ENCODE measurements at regions not wholly inside any gene's neighbourhood (a gene's known extent, or its start where the extent isn't known, plus 50 kb on each side); places are given as distances from the start of the nearest gene placed in this dataset.
A peak's percentile ranks its signal among the peaks of the same experiment; 100 is the strongest.
"Not testable (repeated sequence)": the region's sequence is repeated elsewhere in the genome, so short reads cannot be mapped to it uniquely, and the experiment has no call there.

DNA sequence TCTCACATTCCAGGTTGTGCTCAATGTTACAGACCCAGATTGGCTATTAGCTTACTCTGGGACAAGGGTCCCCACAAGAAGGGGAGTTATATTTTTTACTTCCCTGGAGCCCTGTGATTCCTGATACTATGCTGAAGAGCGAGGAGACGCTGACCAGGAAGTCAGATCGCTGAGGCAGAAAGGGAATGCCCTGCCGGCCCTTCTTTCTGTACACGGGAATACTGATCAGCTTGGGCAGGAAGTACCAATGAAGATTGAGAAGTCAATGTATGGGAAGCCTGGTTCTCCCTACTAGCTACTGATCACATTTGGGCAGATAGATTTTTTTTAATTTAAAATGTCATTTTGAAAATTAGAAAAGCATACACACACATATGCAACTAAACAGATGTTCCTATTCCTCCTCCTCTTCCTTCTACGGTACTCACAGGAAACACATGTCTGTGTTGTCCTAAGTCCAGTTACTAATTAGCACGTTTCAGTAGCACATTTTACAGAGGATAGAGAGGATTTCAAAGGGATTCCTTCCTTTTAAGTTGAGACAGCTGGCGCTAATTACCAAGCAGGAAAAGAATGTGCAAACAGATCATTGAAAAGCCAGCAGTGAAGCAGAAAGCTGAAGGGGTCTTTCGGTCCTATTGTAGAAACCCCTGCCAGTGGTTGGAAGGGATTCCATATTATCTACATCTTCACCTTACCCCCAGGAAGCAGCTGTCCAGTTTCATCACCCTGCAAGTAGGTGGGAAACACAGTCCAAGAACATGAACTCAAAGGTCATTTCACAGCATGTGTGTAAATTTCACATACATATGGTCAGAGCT, 292.4 kb downstream of the DUSP6 start:
- H3K27me3 ChIP-seq (replicated peaks in 2 of 5; ENCODE audit: control insufficient read depth in 4 of 5, insufficient read depth in 5 of 5, low read length in 4 of 5) = no peaks in the 10 kb centered on the region
- H3K36me3 ChIP-seq (ENCODE audit: control insufficient read depth in 4 of 4, insufficient read depth in 4 of 4, low read length in 3 of 4) = no peaks in the 10 kb centered on the region
- no peak overlapping the region for H3K27ac ChIP-seq (ENCODE audit: insufficient read depth in 1 of 2, low read depth in 1 of 2, low read length in 2 of 2, poor library complexity in 1 of 2, severe bottlenecking in 2 of 2)
- ChIA-PET CTCF (interaction anchor here (0.5 to 1.0 kb wide), 4 partner anchors 40 to 323 kb away, joined by 3 to 4 read pairs (median 3); no protein-coding TSS in a partner anchor), POLR2A (interaction anchor here (0.7 kb wide), 1 partner anchor 24 kb away, joined by 3 read pairs; no protein-coding TSS in a partner anchor)
- H3K9me3 ChIP-seq (ENCODE audit: control extremely low read depth in 1 of 5, control insufficient read depth in 4 of 5, insufficient read depth in 2 of 5, low read depth in 1 of 5, low read length in 4 of 5) = no peaks in the 10 kb centered on the region
- no peak overlapping the region for H3K4me3 ChIP-seq (ENCODE audit: control insufficient read depth in 1 of 7, extremely low read depth in 1 of 7, insufficient read depth in 4 of 7, low read depth in 2 of 7, low read length in 6 of 7)
- DNase-seq = peak in 1 of 3 donors; percentile 12
- peaks cover 3 to 9% (median 6%) of the 10 kb centered on the region in 4 experiments for H3K4me1 ChIP-seq (ENCODE audit: control extremely low read depth in 1 of 4, control insufficient read depth in 4 of 4, insufficient read depth in 4 of 4, low read length in 3 of 4)
- 69% methylated on average over 7 of the region's 9 CpGs for WGBS (ENCODE audit: insufficient coverage)

DNA sequence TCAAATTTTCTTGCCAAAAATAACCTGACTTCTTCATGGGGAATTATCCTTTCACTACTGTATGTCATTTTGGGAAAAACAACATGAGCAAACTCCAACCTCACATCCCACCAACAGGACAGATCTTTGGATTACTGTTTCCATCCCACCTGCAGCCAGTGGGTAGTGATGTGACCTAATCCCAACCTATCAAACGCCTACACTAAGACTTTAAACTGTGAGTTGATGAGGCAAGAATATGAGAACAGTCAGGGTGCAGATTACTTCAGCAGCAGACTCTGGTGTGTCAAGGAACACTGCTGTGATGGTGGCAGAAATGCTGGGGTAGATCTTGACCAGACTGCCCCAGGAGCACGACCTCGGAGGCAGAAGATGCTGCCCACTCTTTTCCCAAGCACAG, 293.2 kb downstream of the DUSP6 start:
- no peaks in the 10 kb centered on the region for H3K9me3 ChIP-seq (ENCODE audit: control extremely low read depth in 1 of 5, control insufficient read depth in 4 of 5, insufficient read depth in 2 of 5, low read depth in 1 of 5, low read length in 4 of 5)
- H3K4me1 ChIP-seq (ENCODE audit: control extremely low read depth in 1 of 4, control insufficient read depth in 4 of 4, insufficient read depth in 4 of 4, low read length in 3 of 4) = peaks cover 3 to 9% (median 6%) of the 10 kb centered on the region in 4 experiments
- ChIA-PET POLR2A (no interaction called here), CTCF (interaction anchor here (0.6 to 1.0 kb wide), 2 partner anchors 324 to 326 kb away, joined by 3 read pairs; no protein-coding TSS in a partner anchor)
- no peak for DNase-seq
- H3K4me3 ChIP-seq (ENCODE audit: control insufficient read depth in 1 of 7, extremely low read depth in 1 of 7, insufficient read depth in 4 of 7, low read depth in 2 of 7, low read length in 6 of 7) = no peak overlapping the region
- H3K36me3 ChIP-seq (ENCODE audit: control insufficient read depth in 4 of 4, insufficient read depth in 4 of 4, low read length in 3 of 4) = no peaks in the 10 kb centered on the region
- H3K27ac ChIP-seq (ENCODE audit: insufficient read depth in 1 of 2, low read depth in 1 of 2, low read length in 2 of 2, poor library complexity in 1 of 2, severe bottlenecking in 2 of 2) = no peak overlapping the region
- no peaks in the 10 kb centered on the region for H3K27me3 ChIP-seq (replicated peaks in 2 of 5; ENCODE audit: control insufficient read depth in 4 of 5, insufficient read depth in 5 of 5, low read length in 4 of 5)
- 100% methylated on average over 2 of the region's 3 CpGs for WGBS (ENCODE audit: insufficient coverage)

DNA sequence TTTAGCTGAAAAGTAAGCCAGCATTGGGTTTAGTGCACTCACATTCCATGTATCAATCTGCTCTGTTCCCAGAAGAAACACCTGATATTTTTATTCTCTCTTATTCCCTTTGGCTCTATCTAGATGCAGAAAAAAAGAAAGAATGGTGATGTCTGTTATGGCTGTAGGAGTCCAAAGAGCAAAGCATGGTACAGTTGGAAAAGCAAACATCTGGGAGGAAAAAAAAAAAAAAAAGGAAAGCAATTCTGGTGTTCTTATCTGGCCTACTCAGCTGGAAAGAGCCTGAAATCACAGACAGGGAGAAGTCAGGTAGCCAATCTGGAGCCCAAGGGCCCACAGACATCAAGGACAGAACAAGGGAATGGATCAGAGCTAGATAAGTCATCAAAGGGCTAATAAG, 293.9 kb downstream of the DUSP6 start:
- Histone ChIP-seq H3K36me3 (ENCODE audit: control insufficient read depth in 4 of 4, insufficient read depth in 4 of 4, low read length in 3 of 4) (no peaks in the 10 kb centered on the region), H3K27ac (ENCODE audit: insufficient read depth in 1 of 2, low read depth in 1 of 2, low read length in 2 of 2, poor library complexity in 1 of 2, severe bottlenecking in 2 of 2) (no peak overlapping the region), H3K9me3 (ENCODE audit: control extremely low read depth in 1 of 5, control insufficient read depth in 4 of 5, insufficient read depth in 2 of 5, low read depth in 1 of 5, low read length in 4 of 5) (peaks cover 0 to 2% (median 0%) of the 10 kb centered on the region in 5 experiments), H3K27me3 (replicated peaks in 2 of 5; ENCODE audit: control insufficient read depth in 4 of 5, insufficient read depth in 5 of 5, low read length in 4 of 5) (no peaks in the 10 kb centered on the region), H3K4me1 (ENCODE audit: control extremely low read depth in 1 of 4, control insufficient read depth in 4 of 4, insufficient read depth in 4 of 4, low read length in 3 of 4) (peaks cover 3 to 9% (median 6%) of the 10 kb centered on the region in 4 experiments), H3K4me3 (ENCODE audit: control insufficient read depth in 1 of 7, extremely low read depth in 1 of 7, insufficient read depth in 4 of 7, low read depth in 2 of 7, low read length in 6 of 7) (no peak overlapping the region)
- POLR2A ChIA-PET = no interaction called here
- DNase-seq = no peak
- CTCF ChIA-PET = interaction anchor here (0.6 to 0.9 kb wide), 3 partner anchors 12 to 403 kb away, joined by 3 read pairs; no protein-coding TSS in a partner anchor

DNA sequence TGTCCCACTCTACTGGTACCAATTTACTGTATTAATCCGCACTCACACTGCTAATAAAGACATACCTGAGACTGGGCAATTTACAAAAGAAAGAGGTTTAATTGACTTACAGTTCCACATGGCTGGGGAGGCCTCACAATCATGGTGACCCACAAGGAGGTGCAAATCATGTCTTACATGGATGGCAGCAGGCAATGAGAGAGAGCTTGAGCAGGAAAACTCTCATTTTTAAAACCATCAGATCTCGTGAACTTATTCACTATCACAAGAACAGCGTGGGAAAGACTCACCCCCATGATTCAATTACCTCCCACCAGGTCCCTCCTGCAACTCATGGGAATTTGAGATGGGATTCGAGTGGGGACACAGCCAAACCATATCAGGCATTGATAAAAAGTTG, 298.5 kb downstream of the DUSP6 start:
- POLR2A ChIA-PET; H3K36me3 ChIP-seq (ENCODE audit: control insufficient read depth in 4 of 4, insufficient read depth in 4 of 4, low read length in 3 of 4); DNase-seq; H3K27ac ChIP-seq (ENCODE audit: insufficient read depth in 1 of 2, low read depth in 1 of 2, low read length in 2 of 2, poor library complexity in 1 of 2, severe bottlenecking in 2 of 2); H3K27me3 ChIP-seq (replicated peaks in 2 of 5; ENCODE audit: control insufficient read depth in 4 of 5, insufficient read depth in 5 of 5, low read length in 4 of 5); H3K4me1 ChIP-seq (ENCODE audit: control extremely low read depth in 1 of 4, control insufficient read depth in 4 of 4, insufficient read depth in 4 of 4, low read length in 3 of 4); H3K4me3 ChIP-seq (ENCODE audit: control insufficient read depth in 1 of 7, extremely low read depth in 1 of 7, insufficient read depth in 4 of 7, low read depth in 2 of 7, low read length in 6 of 7): not testable (repeated sequence)
- CTCF ChIA-PET = interaction anchor here (1.0 to 5.8 kb wide), 2 partner anchors 191 to 406 kb away, joined by 3 to 59 read pairs; no protein-coding TSS in a partner anchor
- no CpG with 5 or more reads among the region's 4 CpGs for WGBS (ENCODE audit: insufficient coverage)
- peaks cover 0 to 11% (median 3%) of the 10 kb centered on the region in 5 experiments for H3K9me3 ChIP-seq (ENCODE audit: control extremely low read depth in 1 of 5, control insufficient read depth in 4 of 5, insufficient read depth in 2 of 5, low read depth in 1 of 5, low read length in 4 of 5)

- Histone ChIP-seq H3K4me1 (ENCODE audit: control extremely low read depth in 1 of 4, control insufficient read depth in 4 of 4, insufficient read depth in 4 of 4, low read length in 3 of 4) (peaks cover 0 to 2% (median 0%) of the 10 kb centered on the region in 4 experiments), H3K27me3 (replicated peaks in 2 of 5; ENCODE audit: control insufficient read depth in 4 of 5, insufficient read depth in 5 of 5, low read length in 4 of 5) (no peaks in the 10 kb centered on the region), H3K4me3 (ENCODE audit: control insufficient read depth in 1 of 7, extremely low read depth in 1 of 7, insufficient read depth in 4 of 7, low read depth in 2 of 7, low read length in 6 of 7) (no peak overlapping the region), H3K27ac (ENCODE audit: insufficient read depth in 1 of 2, low read depth in 1 of 2, low read length in 2 of 2, poor library complexity in 1 of 2, severe bottlenecking in 2 of 2) (no peak overlapping the region), H3K36me3 (ENCODE audit: control insufficient read depth in 4 of 4, insufficient read depth in 4 of 4, low read length in 3 of 4) (no peaks in the 10 kb centered on the region), H3K9me3 (ENCODE audit: control extremely low read depth in 1 of 5, control insufficient read depth in 4 of 5, insufficient read depth in 2 of 5, low read depth in 1 of 5, low read length in 4 of 5) (peaks cover 0 to 11% (median 3%) of the 10 kb centered on the region in 5 experiments)
- ChIA-PET POLR2A (no interaction called here), CTCF (interaction anchor here (0.9 to 5.8 kb wide), 7 partner anchors 27 to 417 kb away, joined by 3 to 59 read pairs (median 5); partner anchors contain the start of gene DUSP6)
- WGBS (ENCODE audit: insufficient coverage) = 0% methylated on average over 1 of the region's 2 CpGs
- DNase-seq = peak; percentile 70 to 81 (median 76)
These were observed 301.1 kb downstream of the DUSP6 start for GRCh38 chr12:89051065-89051677.

DNA sequence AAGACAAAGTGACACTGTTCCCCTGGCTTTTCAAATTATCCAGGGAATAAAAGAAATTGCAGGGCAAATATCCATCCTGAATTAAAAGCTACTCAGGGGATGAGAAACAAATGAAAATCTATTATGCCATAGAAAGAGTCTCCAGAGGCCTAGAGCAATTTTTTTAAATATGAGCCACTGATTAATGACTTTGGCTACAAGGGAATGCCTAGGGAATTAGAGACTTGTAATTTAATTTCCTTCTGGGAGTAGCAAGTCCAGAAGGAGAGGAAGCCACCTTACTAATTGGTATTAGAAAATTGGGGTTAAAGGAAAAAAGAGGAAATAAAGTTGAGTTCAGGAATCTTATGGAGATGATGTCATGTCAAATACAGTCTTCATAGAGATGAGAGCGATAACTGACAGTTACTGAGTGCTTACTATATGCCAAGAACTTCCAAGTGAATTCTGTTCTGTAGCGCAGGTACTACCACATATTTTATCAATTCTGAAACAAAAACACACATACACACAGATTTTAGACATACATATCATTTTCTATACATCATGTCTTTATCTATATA, 304.4 kb downstream of the DUSP6 start:
- Histone ChIP-seq H3K27me3 (replicated peaks in 2 of 5; ENCODE audit: control insufficient read depth in 4 of 5, insufficient read depth in 5 of 5, low read length in 4 of 5) (no peaks in the 10 kb centered on the region), H3K36me3 (ENCODE audit: control insufficient read depth in 4 of 4, insufficient read depth in 4 of 4, low read length in 3 of 4) (no peaks in the 10 kb centered on the region), H3K27ac (ENCODE audit: insufficient read depth in 1 of 2, low read depth in 1 of 2, low read length in 2 of 2, poor library complexity in 1 of 2, severe bottlenecking in 2 of 2) (no peak overlapping the region), H3K4me1 (ENCODE audit: control extremely low read depth in 1 of 4, control insufficient read depth in 4 of 4, insufficient read depth in 4 of 4, low read length in 3 of 4) (peaks cover 0 to 2% (median 0%) of the 10 kb centered on the region in 4 experiments), H3K4me3 (ENCODE audit: control insufficient read depth in 1 of 7, extremely low read depth in 1 of 7, insufficient read depth in 4 of 7, low read depth in 2 of 7, low read length in 6 of 7) (no peak overlapping the region), H3K9me3 (ENCODE audit: control extremely low read depth in 1 of 5, control insufficient read depth in 4 of 5, insufficient read depth in 2 of 5, low read depth in 1 of 5, low read length in 4 of 5) (peaks cover 0 to 7% (median 2%) of the 10 kb centered on the region in 5 experiments)
- no peak for DNase-seq
- POLR2A ChIA-PET = no interaction called here
- WGBS (ENCODE audit: insufficient coverage) = 100% methylated on average over 1 of the region's 2 CpGs
- CTCF ChIA-PET = interaction anchor here (1.0 to 3.7 kb wide), 6 partner anchors 9 to 413 kb away, joined by 3 to 22 read pairs (median 6); no protein-coding TSS in a partner anchor
